IMR-90 (cell line): ENCODE measurements at regions not wholly inside any gene's neighbourhood (a gene's known extent, or its start where the extent isn't known, plus 50 kb on each side); places are given as distances from the start of the nearest gene placed in this dataset.

Source experiments
- ATAC-seq: fragments of 200-7000 bp; cut with Tn5 transposase; 2 replicates; pipeline ENCODE4 v1.9.1; 2020; ENCODE audit warnings: low read depth, mild to moderate bottlenecking, moderate library complexity
- BruUV-seq: library from RNA; stranded (reverse); fragments of 400-500 nt; replicated peaks from 2 replicates; lab custom pipeline; 2021; lab: Mats Ljungman, UMichigan
- CTCF ChIA-PET: fragments of 300-600 bp; formaldehyde crosslinking; extraction: SDS; loops from one replicate; lab custom pipeline; 2021; ENCODE audit warnings: antibody characterized with exemption; lab: Yijun Ruan, JAX
- POLR2A ChIA-PET: fragments of 300-600 bp; sonication (Branson Sonifier 250); formaldehyde crosslinking; loops from one replicate; lab custom pipeline; 2022; ENCODE audit warnings: antibody characterized with exemption; ENCODE audit not compliant: unreplicated experiment; lab: Charles Lee
- DNase-seq: peaks from one replicate; pipeline ENCODE4 v3.0.0; 2013
- H2AFZ ChIP-seq: replicated peaks from 2 replicates; pipeline ENCODE3; 2013; ENCODE audit warnings: low read length, mild to moderate bottlenecking; ENCODE audit not compliant: poor library complexity
- H2AK5ac ChIP-seq: 2 replicates; pipeline ENCODE4 v1.6.1; 2013; ENCODE audit warnings: low read depth, low read length, inconsistent platforms
- H2AK9ac ChIP-seq: replicated peaks from 2 replicates; pipeline ENCODE3; 2013; ENCODE audit warnings: mild to moderate bottlenecking, low read depth, low read length, moderate library complexity; ENCODE audit not compliant: poor library complexity
- H2BK120ac ChIP-seq: 2 replicates; pipeline ENCODE4 v1.6.1; 2013; ENCODE audit warnings: low read depth, low read length, inconsistent platforms
- H2BK15ac ChIP-seq: 3 replicates; pipeline ENCODE4 v1.6.1; 2013; ENCODE audit warnings: low read depth, low read length, inconsistent platforms
- H2BK20ac ChIP-seq: 2 replicates; pipeline ENCODE4 v1.6.1; 2013; ENCODE audit warnings: low read depth, mild to moderate bottlenecking, inconsistent platforms, low read length, moderate library complexity
- H2BK5ac ChIP-seq: 2 replicates; pipeline ENCODE4 v1.6.1; 2013; ENCODE audit warnings: mild to moderate bottlenecking, low read depth, low read length, inconsistent platforms; ENCODE audit not compliant: poor library complexity, severe bottlenecking
- H3K14ac ChIP-seq: replicated peaks from 2 replicates; pipeline ENCODE4 v1.6.1; 2013; ENCODE audit warnings: low read depth, low read length, inconsistent platforms
- H3K18ac ChIP-seq: 2 replicates; pipeline ENCODE4 v1.6.1; 2013; ENCODE audit warnings: low read depth, low read length, control low read depth
- H3K23ac ChIP-seq: 2 replicates; pipeline ENCODE4 v1.6.1; 2013; ENCODE audit warnings: low read depth, low read length, inconsistent platforms
- H3K27ac ChIP-seq: 2 replicates; pipeline ENCODE4 v1.5.1; 2013; ENCODE audit warnings: mild to moderate bottlenecking, control low read depth, low read length; ENCODE audit not compliant: insufficient read depth
- H3K27me3 ChIP-seq: 2 replicates; pipeline ENCODE4 v1.6.1; 2013; ENCODE audit warnings: low read length; ENCODE audit not compliant: control insufficient read depth, insufficient read depth
- H3K36me3 ChIP-seq: 2 replicates; pipeline ENCODE4 v1.6.1; 2013; ENCODE audit warnings: low read length, mixed read lengths; ENCODE audit not compliant: control insufficient read depth, insufficient read depth
- H3K4ac ChIP-seq: 2 replicates; pipeline ENCODE4 v1.6.1; 2013; ENCODE audit warnings: low read depth, low read length, inconsistent platforms
- H3K4me1 ChIP-seq: 2 replicates; pipeline ENCODE4 v1.6.1; 2013; ENCODE audit warnings: low read length, mixed read lengths; ENCODE audit not compliant: control insufficient read depth, insufficient read depth
- H3K4me2 ChIP-seq: 2 replicates; pipeline ENCODE4 v1.6.1; 2013; ENCODE audit warnings: low read depth, mild to moderate bottlenecking, control low read depth, low read length, moderate library complexity
- H3K4me3 ChIP-seq: 2 replicates; pipeline ENCODE4 v1.5.1; 2013; ENCODE audit warnings: low read depth, mild to moderate bottlenecking, control low read depth, low read length, moderate library complexity; ENCODE audit not compliant: insufficient read depth
- H3K56ac ChIP-seq: 2 replicates; pipeline ENCODE4 v1.6.1; 2013; ENCODE audit warnings: low read length, inconsistent platforms; ENCODE audit not compliant: insufficient read depth; ENCODE audit errors: extremely low read depth
- H3K79me1 ChIP-seq, 2 experiments: 2 replicates each; pipeline ENCODE4 v1.6.1; 2013; ENCODE audit warnings: low read length in 2 of 2, inconsistent platforms in 1 of 2, low read depth in 1 of 2
- H3K9ac ChIP-seq: 2 replicates; pipeline ENCODE4 v1.6.1; 2013; ENCODE audit warnings: low read depth, low read length, control low read depth
- H3K9me1 ChIP-seq: 2 replicates; pipeline ENCODE4 v1.6.1; 2013; ENCODE audit warnings: low read length, inconsistent platforms; ENCODE audit not compliant: insufficient read depth
- H3K9me3 ChIP-seq: 2 replicates; pipeline ENCODE4 v1.6.1; 2013; ENCODE audit warnings: low read length; ENCODE audit not compliant: control insufficient read depth, insufficient read depth
- H4K20me1 ChIP-seq: 2 replicates; pipeline ENCODE4 v1.6.1; 2013; ENCODE audit warnings: low read length, inconsistent platforms; ENCODE audit not compliant: insufficient read depth
- H4K5ac ChIP-seq: 2 replicates; pipeline ENCODE4 v1.6.1; 2013; ENCODE audit warnings: mild to moderate bottlenecking, low read depth, low read length, control low read depth
- H4K8ac ChIP-seq, 2 experiments: 2 replicates each; pipeline ENCODE4 v1.6.1; 2013; ENCODE audit warnings: low read depth in 2 of 2, low read length in 2 of 2, control low read depth in 1 of 2, inconsistent platforms in 1 of 2
- H4K91ac ChIP-seq: 2 replicates; pipeline ENCODE4 v1.6.1; 2013; ENCODE audit warnings: low read depth, low read length, inconsistent platforms; ENCODE audit not compliant: insufficient read depth
- BHLHE40 ChIP-seq: fragments of 150-350 bp; IDR thresholded peaks from 2 replicates; pipeline ENCODE4 v1.6.1; 2016; ENCODE audit warnings: mild to moderate bottlenecking, low read depth, low read length
- CEBPB ChIP-seq: IDR thresholded peaks from 2 replicates; pipeline ENCODE4 v1.6.1; 2012; ENCODE audit warnings: low read depth, low read length, improper control_type of control experiment
- CHD1 ChIP-seq: IDR thresholded peaks from 2 replicates; pipeline ENCODE4 v1.6.1; 2012; ENCODE audit warnings: low read depth, low read length, improper control_type of control experiment
- CTCF ChIP-seq: conservative IDR thresholded peaks from 2 replicates; pipeline ENCODE4 v1.5.1; 2012; ENCODE audit warnings: mild to moderate bottlenecking, low read depth, low read length, improper control_type of control experiment
- ELK1 ChIP-seq: fragments of 150-350 bp; IDR thresholded peaks from 2 replicates; pipeline ENCODE4 v1.6.1; 2016; ENCODE audit warnings: low read depth, mild to moderate bottlenecking, low read length, moderate library complexity, borderline replicate concordance
- FOS ChIP-seq: fragments of 150-350 bp; IDR thresholded peaks from 2 replicates; pipeline ENCODE4 v1.6.1; 2016; ENCODE audit warnings: low read depth, low read length
- MAFK ChIP-seq: IDR thresholded peaks from 2 replicates; pipeline ENCODE4 v1.6.1; 2012; ENCODE audit warnings: low read depth, low read length, improper control_type of control experiment
- MAZ ChIP-seq: IDR thresholded peaks from 2 replicates; pipeline ENCODE4 v1.6.1; 2012; ENCODE audit warnings: low read depth, mild to moderate bottlenecking, low read length, improper control_type of control experiment, moderate library complexity, borderline replicate concordance
- MXI1 ChIP-seq: IDR thresholded peaks from 2 replicates; pipeline ENCODE4 v1.6.1; 2012; ENCODE audit warnings: low read depth, mild to moderate bottlenecking, low read length, moderate library complexity, borderline replicate concordance
- NFE2L2 ChIP-seq: fragments of 150-350 bp; IDR thresholded peaks from 2 replicates; pipeline ENCODE4 v1.6.1; 2016; ENCODE audit warnings: low read depth, mild to moderate bottlenecking, low read length
- POLR2A ChIP-seq: IDR thresholded peaks from 2 replicates; pipeline ENCODE4 v1.6.1; 2012; ENCODE audit warnings: mild to moderate bottlenecking, low read depth, low read length
- RAD21 ChIP-seq: IDR thresholded peaks from 2 replicates; pipeline ENCODE4 v1.6.1; 2012; ENCODE audit warnings: low read length, improper control_type of control experiment
- RCOR1 ChIP-seq: IDR thresholded peaks from 2 replicates; pipeline ENCODE4 v1.6.1; 2012; ENCODE audit warnings: mild to moderate bottlenecking, low read length, improper control_type of control experiment; ENCODE audit not compliant: insufficient replicate concordance
- RFX5 ChIP-seq: IDR thresholded peaks from 2 replicates; pipeline ENCODE4 v1.8.0; 2012; ENCODE audit warnings: low read depth, mild to moderate bottlenecking, low read length, moderate library complexity
- SMC3 ChIP-seq: fragments of 150-350 bp; IDR thresholded peaks from 2 replicates; pipeline ENCODE4 v1.6.1; 2016; ENCODE audit warnings: low read depth, mild to moderate bottlenecking, antibody characterized with exemption, low read length, moderate library complexity
- USF2 ChIP-seq: fragments of 150-350 bp; IDR thresholded peaks from 2 replicates; pipeline ENCODE4 v1.6.1; 2017; ENCODE audit warnings: mild to moderate bottlenecking, antibody characterized with exemption, low read length, low read depth
- WGBS, 2 experiments: methylation state at CpG; one replicate each; pipeline versions ENCODE4 v1.1.5 to v1.1.7; 2013; ENCODE audit warnings: missing lambda C conversion rate in 2 of 2; ENCODE audit not compliant: insufficient read length in 1 of 2; ENCODE audit errors: extremely low coverage in 2 of 2; 5-methylcytosine and 5-hydroxymethylcytosine counted together
- dilution Hi-C: fragments of 300-500 bp; cut with HindIII; formaldehyde crosslinking; loops from one replicate; pipeline ENCODE4 v1.14.3; 2018; ENCODE audit warnings: low sequenced_read_pairs; ENCODE audit not compliant: unreplicated experiment
- in situ Hi-C: fragments of 300-500 bp; cut with MboI; formaldehyde crosslinking; loops from 3 replicates; pipeline ENCODE4 v1.14.3; 2019; ENCODE audit warnings: low sequenced_read_pairs, inconsistent platforms, mixed read lengths
- intact Hi-C: fragments of 100-400 bp; cut with micrococcal nuclease; formaldehyde crosslinking; loops from 2 replicates; pipeline ENCODE4 v1.10.0; 2022

GRCh38 chr16:52819808-52820207 is 232.9 kb downstream of the CHD9NB start:
- H2AK9ac ChIP-seq, result no peak overlapping the region
- dilution Hi-C loops, result no loop called here
- CTCF ChIA-PET, result no interaction called here
- no peaks in the 10 kb centered on the region for H4K20me1 ChIP-seq
- no peak for ATAC-seq
- no peaks in the 10 kb centered on the region for H3K79me1 ChIP-seq
- no peak overlapping the region for H3K18ac ChIP-seq
- TF ChIP-seq RFX5 (no peak), USF2 (no peak), NFE2L2 (no peak), BHLHE40 (no peak), RAD21 (no peak), POLR2A (no peak), CEBPB (no peak), FOS (no peak), RCOR1 (no peak), CTCF (no peak), CHD1 (no peak), MXI1 (no peak), ELK1 (no peak), MAFK (no peak), MAZ (no peak), SMC3 (no peak)
- H2BK5ac ChIP-seq, result no peak overlapping the region
- intact Hi-C loops, result no loop called here
- no CpG with 5 or more reads among the region's 3 CpGs for WGBS, 2 experiments
- no peak overlapping the region for H2BK120ac ChIP-seq
- no peak overlapping the region for H3K56ac ChIP-seq
- H3K9me1 ChIP-seq, result no peaks in the 10 kb centered on the region
- no peaks in the 10 kb centered on the region for H3K36me3 ChIP-seq
- DNase-seq, result no peak
- H3K4me3 ChIP-seq, result no peak overlapping the region
- H4K8ac ChIP-seq, result no peak overlapping the region
- H2BK15ac ChIP-seq, result no peak overlapping the region
- in situ Hi-C loops, result no loop called here
- H3K9me3 ChIP-seq, result peaks cover 2% of the 10 kb centered on the region
- H2BK20ac ChIP-seq, result no peak overlapping the region
- BruUV-seq, result no TSS peak
- H3K27me3 ChIP-seq, result no peaks in the 10 kb centered on the region
- H3K27ac ChIP-seq, result no peak overlapping the region
- no peak overlapping the region for H4K91ac ChIP-seq
- no peak overlapping the region for H3K9ac ChIP-seq
- no peaks in the 10 kb centered on the region for H3K4me1 ChIP-seq
- POLR2A ChIA-PET, result no interaction called here
- H3K4me2 ChIP-seq, result no peak overlapping the region
- no peak overlapping the region for H3K4ac ChIP-seq
- no peak overlapping the region for H2AFZ ChIP-seq
- H2AK5ac ChIP-seq, result no peak overlapping the region
- no peak overlapping the region for H4K5ac ChIP-seq
- H3K23ac ChIP-seq, result no peak overlapping the region
- no peak overlapping the region for H3K14ac ChIP-seq
